ENCODE measurements at regions not wholly inside any gene's neighbourhood (a gene's known extent, or its start where the extent isn't known, plus 50 kb on each side); places are given as distances from the start of the nearest gene placed in this dataset.

DNA sequence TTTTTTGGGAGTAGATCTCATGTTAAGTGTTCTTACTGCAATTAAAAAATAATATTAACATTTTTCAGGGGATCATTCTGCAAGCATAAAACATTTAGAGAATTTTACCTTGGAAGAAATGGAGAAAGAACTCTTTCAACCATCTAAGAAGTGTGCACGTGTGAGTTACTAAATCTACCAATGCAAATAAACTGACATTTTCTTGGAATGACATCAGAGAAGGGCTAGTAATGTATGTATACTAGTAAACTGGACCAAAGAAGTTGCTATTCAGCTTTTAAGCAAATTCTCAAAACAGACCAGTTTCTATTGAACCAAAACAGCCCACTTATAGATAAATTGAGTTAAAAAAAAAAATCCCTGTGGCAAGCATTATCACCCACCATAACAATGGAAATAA lies 191.2 kb downstream of the BTBD3 start:
- Histone ChIP-seq H3K4me3 (ENCODE audit: low read depth, low read length) (no peak overlapping the region), H3K9me3 (ENCODE audit: control insufficient read depth, insufficient read depth, low read depth, low read length) (no peaks in the 10 kb centered on the region), H3K36me3 (ENCODE audit: control insufficient read depth in 2 of 2, insufficient read depth in 1 of 2, low read length in 2 of 2) (no peaks in the 10 kb centered on the region), H3K27ac (ENCODE audit: extremely low read depth, low read depth, low read length) (no peak overlapping the region), H3K4me1 (ENCODE audit: control insufficient read depth, insufficient read depth, low read length) (no peaks in the 10 kb centered on the region)
- ChIA-PET POLR2A (no interaction called here), CTCF (no interaction called here)
- TF ChIP-seq ZFP37 (tag by site-specific recombination; IDR thresholded peaks at IDR 0.05) (no peak), PRDM1 (tag by site-specific recombination; IDR thresholded peaks at IDR 0.05) (no peak), ZNF776 (tag by site-specific recombination; IDR thresholded peaks at IDR 0.05; ENCODE audit: borderline replicate concordance) (no peak), ZNF664 (tag by site-specific recombination; IDR thresholded peaks at IDR 0.05) (no peak)

DNA sequence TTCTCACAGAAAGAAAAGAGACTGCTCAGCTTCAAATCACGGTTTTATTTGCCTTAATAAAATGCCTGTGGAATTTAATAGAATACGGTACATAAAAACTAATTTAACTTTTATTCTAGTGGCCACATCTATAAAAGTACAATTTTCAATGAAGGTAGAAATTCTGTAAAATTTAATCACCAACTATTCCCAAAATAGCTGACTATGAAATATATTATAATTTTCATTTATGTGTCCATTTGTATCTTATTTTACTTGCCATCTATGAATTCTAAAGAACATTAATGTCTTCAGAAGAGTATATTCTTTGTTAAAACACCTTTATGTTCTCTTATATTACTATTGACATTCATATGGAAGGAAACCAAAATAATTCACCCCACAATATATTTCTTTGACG lies 192.6 kb downstream of the BTBD3 start:
- no peaks in the 10 kb centered on the region for H3K36me3 ChIP-seq (ENCODE audit: control insufficient read depth in 2 of 2, insufficient read depth in 1 of 2, low read length in 2 of 2)
- no peak for TF ChIP-seq ZNF571 (tag by site-specific recombination; IDR thresholded peaks at IDR 0.05)
- TF ChIP-seq, protein P1, sequence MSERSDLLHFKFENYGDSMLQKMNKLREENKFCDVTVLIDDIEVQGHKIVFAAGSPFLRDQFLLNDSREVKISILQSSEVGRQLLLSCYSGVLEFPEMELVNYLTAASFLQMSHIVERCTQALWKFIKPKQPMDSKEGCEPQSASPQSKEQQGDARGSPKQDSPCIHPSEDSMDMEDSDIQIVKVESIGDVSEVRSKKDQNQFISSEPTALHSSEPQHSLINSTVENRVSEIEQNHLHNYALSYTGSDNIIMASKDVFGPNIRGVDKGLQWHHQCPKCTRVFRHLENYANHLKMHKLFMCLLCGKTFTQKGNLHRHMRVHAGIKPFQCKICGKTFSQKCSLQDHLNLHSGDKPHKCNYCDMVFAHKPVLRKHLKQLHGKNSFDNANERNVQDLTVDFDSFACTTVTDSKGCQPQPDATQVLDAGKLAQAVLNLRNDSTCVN (tag by site-specific recombination; optimal IDR thresholded peaks at IDR 0.05) = no peak
- TF ChIP-seq ZBTB17 (tag by site-specific recombination; IDR thresholded peaks at IDR 0.05) = no peak
- TF ChIP-seq ZNF132 (tag by site-specific recombination; IDR thresholded peaks at IDR 0.05; ENCODE audit: borderline replicate concordance) = no peak
- no peak for TF ChIP-seq KLF7 (tag by site-specific recombination; IDR thresholded peaks at IDR 0.05; ENCODE audit: borderline replicate concordance)
- no peak for TF ChIP-seq ZFP69B (tag by site-specific recombination; IDR thresholded peaks at IDR 0.05)
- no peak for TF ChIP-seq ZBTB44 (tag by site-specific recombination; IDR thresholded peaks at IDR 0.05)
- no peak for TF ChIP-seq ZBTB8A (tag by site-specific recombination; IDR thresholded peaks at IDR 0.05)
- TF ChIP-seq ZNF169 (tag by site-specific recombination; IDR thresholded peaks at IDR 0.05) = no peak
- TF ChIP-seq, protein P2, sequence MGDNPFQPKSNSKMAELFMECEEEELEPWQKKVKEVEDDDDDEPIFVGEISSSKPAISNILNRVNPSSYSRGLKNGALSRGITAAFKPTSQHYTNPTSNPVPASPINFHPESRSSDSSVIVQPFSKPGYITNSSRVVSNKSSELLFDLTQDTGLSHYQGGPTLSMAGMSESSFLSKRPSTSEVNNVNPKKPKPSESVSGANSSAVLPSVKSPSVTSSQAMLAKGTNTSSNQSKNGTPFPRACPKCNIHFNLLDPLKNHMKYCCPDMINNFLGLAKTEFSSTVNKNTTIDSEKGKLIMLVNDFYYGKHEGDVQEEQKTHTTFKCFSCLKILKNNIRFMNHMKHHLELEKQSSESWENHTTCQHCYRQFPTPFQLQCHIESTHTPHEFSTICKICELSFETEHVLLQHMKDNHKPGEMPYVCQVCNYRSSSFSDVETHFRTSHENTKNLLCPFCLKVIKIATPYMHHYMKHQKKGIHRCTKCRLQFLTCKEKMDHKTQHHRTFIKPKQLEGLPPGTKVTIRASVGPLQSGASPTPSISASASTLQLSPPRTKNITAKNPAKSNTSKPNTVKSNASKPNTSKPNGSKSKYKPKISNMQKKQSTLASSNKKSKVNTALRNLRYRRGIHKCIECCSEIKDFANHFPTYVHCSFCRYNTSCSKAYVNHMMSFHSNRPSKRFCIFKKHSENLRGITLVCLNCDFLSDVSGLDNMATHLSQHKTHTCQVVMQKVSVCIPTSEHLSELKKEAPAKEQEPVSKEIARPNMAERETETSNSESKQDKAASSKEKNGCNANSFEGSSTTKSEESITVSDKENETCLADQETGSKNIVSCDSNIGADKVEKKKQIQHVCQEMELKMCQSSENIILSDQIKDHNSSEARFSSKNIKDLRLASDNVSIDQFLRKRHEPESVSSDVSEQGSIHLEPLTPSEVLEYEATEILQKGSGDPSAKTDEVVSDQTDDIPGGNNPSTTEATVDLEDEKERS (tag by site-specific recombination; IDR thresholded peaks at IDR 0.05) = no peak
- H3K4me3 ChIP-seq (ENCODE audit: low read depth, low read length) = no peak overlapping the region
- no peak overlapping the region for H3K27ac ChIP-seq (ENCODE audit: extremely low read depth, low read depth, low read length)
- H3K9me3 ChIP-seq (ENCODE audit: control insufficient read depth, insufficient read depth, low read depth, low read length) = no peaks in the 10 kb centered on the region
- ChIA-PET CTCF (no interaction called here), POLR2A (no interaction called here)
- H3K4me1 ChIP-seq (ENCODE audit: control insufficient read depth, insufficient read depth, low read length) = no peaks in the 10 kb centered on the region

GRCh38 chr20:12110711-12111110 lies 193.0 kb downstream of the BTBD3 start:
- H3K27ac ChIP-seq (ENCODE audit: extremely low read depth, low read depth, low read length) = no peak overlapping the region
- ChIA-PET CTCF (no interaction called here), POLR2A (no interaction called here)

More at GRCh38 chr20:12110711-12111110, 193.0 kb downstream of the BTBD3 start:
- Histone ChIP-seq H3K9me3 (ENCODE audit: control insufficient read depth, insufficient read depth, low read depth, low read length) (no peaks in the 10 kb centered on the region), H3K4me1 (ENCODE audit: control insufficient read depth, insufficient read depth, low read length) (no peaks in the 10 kb centered on the region), H3K4me3 (ENCODE audit: low read depth, low read length) (no peak overlapping the region), H3K36me3 (ENCODE audit: control insufficient read depth in 2 of 2, insufficient read depth in 1 of 2, low read length in 2 of 2) (no peaks in the 10 kb centered on the region)
- no peak for TF ChIP-seq PRDM10 (tag by site-specific recombination; IDR thresholded peaks at IDR 0.05)
